H1 (cell line): ENCODE measurements at regions not wholly inside any gene's neighbourhood (a gene's known extent, or its start where the extent isn't known, plus 50 kb on each side); places are given as distances from the start of the nearest gene placed in this dataset.

Experiments
- BRCA1 ChIP-seq: IDR thresholded peaks from 2 replicates; pipeline ENCODE4 v1.6.1; 2012; ENCODE audit warnings: low read depth, low read length, improper control_type of control experiment
- CBX5 ChIP-seq: fragments of 300-800, 300-1000 bp; sonication (generic); IDR thresholded peaks from 2 replicates; pipeline ENCODE4 v1.7.1; 2016; ENCODE audit warnings: antibody characterized with exemption, low read length, low read depth
- CEBPB ChIP-seq: IDR thresholded peaks from 2 replicates; pipeline ENCODE4 v1.6.1; 2012; ENCODE audit warnings: low read depth, low read length
- CHD2 ChIP-seq: IDR thresholded peaks from 2 replicates; pipeline ENCODE4 v1.6.1; 2012; ENCODE audit warnings: low read length, improper control_type of control experiment
- EZH2 ChIP-seq: fragments of 200-600 bp; sonication (generic); IDR thresholded peaks from 2 replicates; pipeline ENCODE4 v1.7.1; 2012; ENCODE audit warnings: low read depth, mild to moderate bottlenecking, moderate library complexity, low read length, inconsistent platforms; ENCODE audit not compliant: severe bottlenecking
- SP4 ChIP-seq: IDR thresholded peaks from 2 replicates; pipeline ENCODE4 v1.6.1; 2012; ENCODE audit warnings: low read length, inconsistent platforms
- TEAD4 ChIP-seq: IDR thresholded peaks from 2 replicates; pipeline ENCODE4 v1.6.1; 2012; ENCODE audit warnings: low read depth, low read length, inconsistent platforms, mixed read lengths
- TF ChIP-seq, protein P1 (sequence below), 3 experiments: IDR thresholded peaks; 1 replicate in 2 of 3; 2 replicates in 1 of 3; pipeline versions ENCODE4 v1.5.1 to v1.6.1; 2011; ENCODE audit warnings: low read length in 3 of 3, mild to moderate bottlenecking in 3 of 3, inconsistent platforms in 2 of 3, low read depth in 1 of 3, moderate library complexity in 1 of 3; ENCODE audit not compliant: insufficient read depth in 1 of 3; ENCODE audit errors: control extremely low read depth in 1 of 3

DNA sequence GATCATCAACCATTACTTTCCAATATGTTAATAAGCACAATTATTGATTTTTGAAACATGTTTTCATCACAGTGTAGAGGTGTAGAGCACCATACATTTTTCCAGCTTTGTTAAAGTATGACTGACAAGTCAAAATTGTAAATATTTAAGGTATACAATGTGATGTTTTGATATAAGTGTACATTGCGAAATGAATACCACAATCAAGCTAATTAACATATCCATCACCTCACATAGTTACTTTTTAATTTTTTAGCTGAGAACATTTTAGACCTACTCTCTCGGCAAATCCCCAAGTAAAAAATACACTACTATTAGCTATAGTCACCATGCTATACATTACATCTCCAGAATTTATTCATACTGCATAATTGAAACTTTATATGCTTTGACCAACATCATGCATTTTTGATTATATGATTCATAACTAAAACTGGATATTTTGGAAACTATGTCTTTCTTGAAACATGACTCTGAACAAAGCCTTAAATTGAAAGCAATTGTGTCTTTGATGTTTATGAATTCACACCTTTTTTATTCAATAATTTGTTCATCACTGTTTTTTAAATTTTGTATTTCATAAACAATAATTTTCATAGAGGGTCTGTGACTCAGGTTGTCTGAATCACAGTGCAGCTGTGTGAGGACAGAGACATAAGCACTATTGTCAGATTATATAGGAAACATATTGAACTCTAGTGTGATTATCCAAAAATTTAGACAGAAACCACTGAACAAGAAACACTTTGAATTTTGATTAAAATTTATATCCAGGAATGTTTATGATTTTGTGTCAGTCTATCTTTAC is 486.1 kb downstream of the SEMA3D start:
- TF ChIP-seq CHD2 (no peak), CEBPB (no peak), CBX5 (no peak), TEAD4 (no peak), EZH2 (no peak), SP4 (no peak), BRCA1 (no peak)
- TF ChIP-seq, protein P1, sequence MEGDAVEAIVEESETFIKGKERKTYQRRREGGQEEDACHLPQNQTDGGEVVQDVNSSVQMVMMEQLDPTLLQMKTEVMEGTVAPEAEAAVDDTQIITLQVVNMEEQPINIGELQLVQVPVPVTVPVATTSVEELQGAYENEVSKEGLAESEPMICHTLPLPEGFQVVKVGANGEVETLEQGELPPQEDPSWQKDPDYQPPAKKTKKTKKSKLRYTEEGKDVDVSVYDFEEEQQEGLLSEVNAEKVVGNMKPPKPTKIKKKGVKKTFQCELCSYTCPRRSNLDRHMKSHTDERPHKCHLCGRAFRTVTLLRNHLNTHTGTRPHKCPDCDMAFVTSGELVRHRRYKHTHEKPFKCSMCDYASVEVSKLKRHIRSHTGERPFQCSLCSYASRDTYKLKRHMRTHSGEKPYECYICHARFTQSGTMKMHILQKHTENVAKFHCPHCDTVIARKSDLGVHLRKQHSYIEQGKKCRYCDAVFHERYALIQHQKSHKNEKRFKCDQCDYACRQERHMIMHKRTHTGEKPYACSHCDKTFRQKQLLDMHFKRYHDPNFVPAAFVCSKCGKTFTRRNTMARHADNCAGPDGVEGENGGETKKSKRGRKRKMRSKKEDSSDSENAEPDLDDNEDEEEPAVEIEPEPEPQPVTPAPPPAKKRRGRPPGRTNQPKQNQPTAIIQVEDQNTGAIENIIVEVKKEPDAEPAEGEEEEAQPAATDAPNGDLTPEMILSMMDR (IDR thresholded peaks at IDR 0.05; ENCODE audit: control extremely low read depth in 1 of 3, insufficient read depth in 1 of 3, low read depth in 1 of 3, low read length in 3 of 3), result no peak
